ENCODE measurements at regions not wholly inside any gene's neighbourhood (a gene's known extent, or its start where the extent isn't known, plus 50 kb on each side); places are given as distances from the start of the nearest gene placed in this dataset.

DNA sequence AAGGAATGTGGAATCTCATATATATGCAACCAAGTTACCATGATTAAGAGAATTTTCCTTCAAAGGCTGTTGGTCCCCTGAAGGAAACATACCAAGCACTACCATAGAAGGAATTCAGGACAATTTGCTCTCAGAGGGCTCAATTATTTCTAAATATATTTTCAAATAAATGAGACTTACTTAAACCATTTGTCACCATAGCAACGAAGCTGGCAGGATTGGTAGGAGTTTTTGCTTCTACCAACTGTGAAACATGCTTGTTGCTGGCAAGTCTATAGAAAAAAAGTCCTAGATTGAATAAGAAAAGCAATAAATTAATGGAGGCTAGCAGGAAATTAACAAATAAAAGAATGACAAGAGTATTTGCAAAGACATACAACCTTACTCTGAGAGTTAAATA, 156.9 kb upstream of the NPSR1 start:
- no peak for DNase-seq (ENCODE audit: low read depth in 1 of 2, low spot score in 1 of 2)
- Histone ChIP-seq H3K4me3 (no peak overlapping the region), H3K9me3 (ENCODE audit: low read depth) (no peaks in the 10 kb centered on the region), H3K4me1 (ENCODE audit: low read depth) (no peaks in the 10 kb centered on the region), H3K27ac (no peak overlapping the region), H3K36me3 (no peaks in the 10 kb centered on the region), H3K27me3 (no peaks in the 10 kb centered on the region)
- TF ChIP-seq, protein P1, sequence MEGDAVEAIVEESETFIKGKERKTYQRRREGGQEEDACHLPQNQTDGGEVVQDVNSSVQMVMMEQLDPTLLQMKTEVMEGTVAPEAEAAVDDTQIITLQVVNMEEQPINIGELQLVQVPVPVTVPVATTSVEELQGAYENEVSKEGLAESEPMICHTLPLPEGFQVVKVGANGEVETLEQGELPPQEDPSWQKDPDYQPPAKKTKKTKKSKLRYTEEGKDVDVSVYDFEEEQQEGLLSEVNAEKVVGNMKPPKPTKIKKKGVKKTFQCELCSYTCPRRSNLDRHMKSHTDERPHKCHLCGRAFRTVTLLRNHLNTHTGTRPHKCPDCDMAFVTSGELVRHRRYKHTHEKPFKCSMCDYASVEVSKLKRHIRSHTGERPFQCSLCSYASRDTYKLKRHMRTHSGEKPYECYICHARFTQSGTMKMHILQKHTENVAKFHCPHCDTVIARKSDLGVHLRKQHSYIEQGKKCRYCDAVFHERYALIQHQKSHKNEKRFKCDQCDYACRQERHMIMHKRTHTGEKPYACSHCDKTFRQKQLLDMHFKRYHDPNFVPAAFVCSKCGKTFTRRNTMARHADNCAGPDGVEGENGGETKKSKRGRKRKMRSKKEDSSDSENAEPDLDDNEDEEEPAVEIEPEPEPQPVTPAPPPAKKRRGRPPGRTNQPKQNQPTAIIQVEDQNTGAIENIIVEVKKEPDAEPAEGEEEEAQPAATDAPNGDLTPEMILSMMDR (IDR thresholded peaks at IDR 0.05; ENCODE audit: low read depth, low read length), result no peak

DNA sequence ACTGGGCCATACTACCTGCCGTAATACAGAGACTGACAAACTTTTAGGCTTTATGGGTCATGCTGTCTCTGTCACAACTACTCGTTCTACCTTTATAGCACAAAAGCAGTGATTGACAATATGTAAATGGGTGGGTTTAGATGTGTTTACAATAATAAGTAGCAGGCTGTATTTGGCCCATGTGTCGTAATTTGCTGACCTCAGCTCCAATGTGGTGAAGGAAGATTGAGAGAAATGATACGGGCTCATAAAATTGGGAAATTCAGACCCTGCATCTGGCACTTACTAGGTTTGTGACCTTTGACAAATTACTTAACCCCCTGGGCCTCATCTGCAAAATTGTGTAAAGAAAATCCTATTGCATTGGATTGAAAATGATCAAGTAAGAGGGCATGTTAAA, 150.8 kb upstream of the NPSR1 start:
- H3K27ac ChIP-seq, result no peak overlapping the region

DNA sequence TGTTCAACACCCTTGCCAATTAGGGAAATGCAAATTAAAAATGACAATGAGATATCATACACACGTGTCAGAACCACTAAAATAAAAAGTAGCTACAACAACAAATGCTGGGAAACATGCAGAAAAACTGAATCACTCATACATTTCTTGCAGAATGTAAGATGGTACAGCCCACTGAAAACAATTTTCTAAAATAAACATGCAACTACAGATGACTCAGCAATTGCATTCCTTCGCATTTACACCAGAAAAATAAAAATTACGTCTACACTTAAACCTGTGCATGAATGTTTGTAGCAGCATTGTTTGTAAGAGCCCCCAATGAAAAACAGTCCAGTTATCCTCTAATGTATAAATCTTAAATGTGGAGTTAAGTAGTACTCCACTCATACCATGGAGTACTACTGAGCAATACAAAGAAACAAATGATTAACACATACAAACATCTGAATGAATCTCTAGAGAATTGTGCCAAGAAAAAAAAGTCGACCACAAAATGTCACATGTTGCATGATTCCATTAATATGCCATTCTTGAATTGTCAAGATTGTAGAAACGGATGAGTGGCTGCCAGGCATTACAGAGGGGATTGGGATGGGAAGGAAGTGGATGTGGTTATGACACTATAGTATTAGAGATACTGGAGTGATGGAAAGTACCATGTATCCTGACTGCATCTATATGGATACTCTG, 134.6 kb upstream of the NPSR1 start:
- Histone ChIP-seq H3K36me3 (no peaks in the 10 kb centered on the region), H3K9me3 (ENCODE audit: low read depth) (no peaks in the 10 kb centered on the region), H3K27me3 (no peaks in the 10 kb centered on the region), H3K4me3 (no peak overlapping the region), H3K27ac (no peak overlapping the region), H3K4me1 (ENCODE audit: low read depth) (no peaks in the 10 kb centered on the region)
- TF ChIP-seq, protein P1 (IDR thresholded peaks at IDR 0.05; ENCODE audit: low read depth, low read length), result no peak
- DNase-seq (ENCODE audit: low read depth in 1 of 2, low spot score in 1 of 2), result peak in 1 of 2 donors; percentile 1

More for the DNA sequence above, 150.8 kb upstream of the NPSR1 start:
- H3K9me3 ChIP-seq (ENCODE audit: low read depth), result no peaks in the 10 kb centered on the region
- no peak overlapping the region for H3K4me3 ChIP-seq
- H3K36me3 ChIP-seq, result no peaks in the 10 kb centered on the region
- TF ChIP-seq, protein P1 (IDR thresholded peaks at IDR 0.05; ENCODE audit: low read depth, low read length), result no peak
- H3K4me1 ChIP-seq (ENCODE audit: low read depth), result no peaks in the 10 kb centered on the region
- H3K27me3 ChIP-seq, result no peaks in the 10 kb centered on the region
- no peak for DNase-seq (ENCODE audit: low read depth in 1 of 2, low spot score in 1 of 2)

DNA sequence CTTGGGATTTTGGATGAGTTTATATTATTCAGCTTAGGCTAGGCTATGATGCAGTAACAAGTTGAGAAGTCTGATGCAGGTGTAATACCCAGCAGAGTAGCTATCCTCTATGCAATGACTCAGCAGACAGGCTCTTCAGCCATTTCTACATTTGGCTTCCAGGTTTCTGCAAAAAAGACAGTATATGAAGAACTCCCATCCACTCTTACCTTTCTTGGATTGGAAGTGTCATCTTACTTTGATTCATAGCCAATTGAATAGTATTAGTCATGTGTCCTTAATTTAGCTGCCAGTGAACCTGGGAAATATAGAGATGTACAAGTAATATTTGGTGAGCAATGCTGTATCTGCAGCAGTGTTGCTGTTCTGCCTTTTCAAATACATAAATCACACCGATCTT, 127.8 kb upstream of the NPSR1 start:
- H3K4me3 ChIP-seq, result no peak overlapping the region
- TF ChIP-seq, protein P1 (IDR thresholded peaks at IDR 0.05; ENCODE audit: low read depth, low read length), result no peak
- H3K4me1 ChIP-seq (ENCODE audit: low read depth), result no peaks in the 10 kb centered on the region
- H3K36me3 ChIP-seq, result no peaks in the 10 kb centered on the region
- H3K27ac ChIP-seq, result no peak overlapping the region
- no peak for DNase-seq (ENCODE audit: low read depth in 1 of 2, low spot score in 1 of 2)
- no peaks in the 10 kb centered on the region for H3K9me3 ChIP-seq (ENCODE audit: low read depth)
- no peaks in the 10 kb centered on the region for H3K27me3 ChIP-seq

DNA sequence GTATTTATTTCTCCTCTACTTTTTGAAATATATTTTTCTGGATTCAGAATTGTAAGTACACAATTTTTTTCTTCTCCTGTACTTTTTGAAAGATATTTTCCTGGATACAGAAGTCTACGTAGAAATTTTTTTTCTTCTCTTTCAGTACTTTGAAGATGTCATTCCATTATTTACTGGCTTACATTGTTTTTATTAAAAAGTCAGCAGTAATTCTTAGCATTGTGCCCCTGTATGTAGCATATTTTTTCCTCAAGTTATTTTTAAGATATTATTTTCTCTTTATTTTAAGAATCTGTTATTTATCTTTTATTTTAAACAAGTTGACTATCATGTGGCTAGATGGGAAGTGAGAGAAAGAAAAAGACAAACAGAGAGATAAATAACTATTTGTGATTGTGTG, 119.0 kb upstream of the NPSR1 start:
- H3K27ac ChIP-seq, result no peak overlapping the region
- DNase-seq (ENCODE audit: low read depth in 1 of 2, low spot score in 1 of 2), result no peak
- H3K9me3 ChIP-seq (ENCODE audit: low read depth), result no peaks in the 10 kb centered on the region
- TF ChIP-seq, protein P1 (IDR thresholded peaks at IDR 0.05; ENCODE audit: low read depth, low read length), result no peak
- H3K4me3 ChIP-seq, result no peak overlapping the region
- no peaks in the 10 kb centered on the region for H3K27me3 ChIP-seq
- H3K36me3 ChIP-seq, result no peaks in the 10 kb centered on the region
- H3K4me1 ChIP-seq (ENCODE audit: low read depth), result no peaks in the 10 kb centered on the region

Data from cardiac muscle cell (in vitro differentiated cells and primary cell).